Nephron progenitor cell (in vitro differentiated cells): ENCODE measurements at regions not wholly inside any gene's neighbourhood (a gene's known extent, or its start where the extent isn't known, plus 50 kb on each side); places are given as distances from the start of the nearest gene placed in this dataset.

Experiments used
- DNase-seq: peaks from one replicate; pipeline ENCODE4 v3.0.0; 2021
- H3K27ac Mint-ChIP-seq: 2 replicates; pipeline ENCODE4 v1.8.0; 2021; ENCODE audit warnings: mild to moderate bottlenecking, moderate library complexity, mixed read lengths
- H3K27me3 Mint-ChIP-seq: 2 replicates; pipeline ENCODE4 v1.8.0; 2021; ENCODE audit warnings: mild to moderate bottlenecking, low read depth, mixed read lengths; ENCODE audit not compliant: poor library complexity
- H3K36me3 Mint-ChIP-seq: 2 replicates; pipeline ENCODE4 v1.8.0; 2021; ENCODE audit warnings: low read depth, mixed read lengths
- H3K4me1 Mint-ChIP-seq: 2 replicates; pipeline ENCODE4 v1.8.0; 2021; ENCODE audit warnings: mixed read lengths
- H3K4me3 Mint-ChIP-seq: 2 replicates; pipeline ENCODE4 v1.8.0; 2021; ENCODE audit warnings: mild to moderate bottlenecking, moderate library complexity, mixed read lengths
- H3K9me3 Mint-ChIP-seq: 2 replicates; pipeline ENCODE4 v1.8.0; 2021; ENCODE audit warnings: mild to moderate bottlenecking, moderate library complexity, mixed read lengths
- CTCF ChIP-seq: fragments of 200-600 bp; sonication (generic); IDR thresholded peaks from 2 replicates; pipeline ENCODE4 v1.5.0; 2021; ENCODE audit warnings: antibody characterized with exemption

- H3K4me1 Mint-ChIP-seq: no peaks in the 10 kb centered on the region
- peaks cover 19% of the 10 kb centered on the region for H3K9me3 Mint-ChIP-seq
- H3K36me3 Mint-ChIP-seq: peaks cover 24% of the 10 kb centered on the region
- no peak overlapping the region for H3K4me3 Mint-ChIP-seq
- H3K27me3 Mint-ChIP-seq: no peaks in the 10 kb centered on the region
- no peak for DNase-seq
- no peak overlapping the region for H3K27ac Mint-ChIP-seq
- TF ChIP-seq CTCF: no peak
These were observed 101.9 kb upstream of the KCNE2 start for GRCh38 chr21:34261841-34262468.

GRCh38 chr21:34262469-34262845, 101.3 kb upstream of the KCNE2 start:
- Mint-ChIP-seq H3K4me1 (no peaks in the 10 kb centered on the region), H3K27me3 (no peaks in the 10 kb centered on the region), H3K27ac (no peak overlapping the region), H3K9me3 (peaks cover 14% of the 10 kb centered on the region), H3K36me3 (peaks cover 23% of the 10 kb centered on the region), H3K4me3 (no peak overlapping the region)
- TF ChIP-seq CTCF: no peak
- DNase-seq: no peak

GRCh38 chr21:34263629-34264028, 100.2 kb upstream of the KCNE2 start:
- no peak for TF ChIP-seq CTCF
- Mint-ChIP-seq H3K9me3 (peaks cover 13% of the 10 kb centered on the region), H3K4me1 (no peaks in the 10 kb centered on the region), H3K27ac (no peak overlapping the region), H3K27me3 (no peaks in the 10 kb centered on the region), H3K4me3 (no peak overlapping the region), H3K36me3 (peaks cover 19% of the 10 kb centered on the region)
- no peak for DNase-seq

GRCh38 chr21:34266351-34266750, 97.5 kb upstream of the KCNE2 start:
- Mint-ChIP-seq H3K36me3 (peaks cover 19% of the 10 kb centered on the region), H3K27ac (no peak overlapping the region), H3K4me1 (no peaks in the 10 kb centered on the region), H3K4me3 (no peak overlapping the region), H3K27me3 (no peaks in the 10 kb centered on the region), H3K9me3 (peaks cover 13% of the 10 kb centered on the region)
- no peak for DNase-seq
- no peak for TF ChIP-seq CTCF

GRCh38 chr21:34268493-34268892, 95.3 kb upstream of the KCNE2 start:
- TF ChIP-seq CTCF: no peak
- Mint-ChIP-seq H3K27me3 (no peaks in the 10 kb centered on the region), H3K4me3 (no peak overlapping the region), H3K27ac (no peak overlapping the region), H3K4me1 (no peaks in the 10 kb centered on the region), H3K9me3 (peaks cover 6% of the 10 kb centered on the region), H3K36me3 (peaks cover 10% of the 10 kb centered on the region)
- no peak for DNase-seq

GRCh38 chr21:34270411-34270810, 93.4 kb upstream of the KCNE2 start:
- no peak for DNase-seq
- no peak for TF ChIP-seq CTCF
- Mint-ChIP-seq H3K4me1 (no peaks in the 10 kb centered on the region), H3K27ac (no peak overlapping the region), H3K9me3 (no peaks in the 10 kb centered on the region), H3K27me3 (no peaks in the 10 kb centered on the region), H3K36me3 (no peaks in the 10 kb centered on the region), H3K4me3 (no peak overlapping the region)
